ENCODE measurements at regions not wholly inside any gene's neighbourhood (a gene's known extent, or its start where the extent isn't known, plus 50 kb on each side); places are given as distances from the start of the nearest gene placed in this dataset.
"Not testable (repeated sequence)": the region's sequence is repeated elsewhere in the genome, so short reads cannot be mapped to it uniquely, and the experiment has no call there.

DNA sequence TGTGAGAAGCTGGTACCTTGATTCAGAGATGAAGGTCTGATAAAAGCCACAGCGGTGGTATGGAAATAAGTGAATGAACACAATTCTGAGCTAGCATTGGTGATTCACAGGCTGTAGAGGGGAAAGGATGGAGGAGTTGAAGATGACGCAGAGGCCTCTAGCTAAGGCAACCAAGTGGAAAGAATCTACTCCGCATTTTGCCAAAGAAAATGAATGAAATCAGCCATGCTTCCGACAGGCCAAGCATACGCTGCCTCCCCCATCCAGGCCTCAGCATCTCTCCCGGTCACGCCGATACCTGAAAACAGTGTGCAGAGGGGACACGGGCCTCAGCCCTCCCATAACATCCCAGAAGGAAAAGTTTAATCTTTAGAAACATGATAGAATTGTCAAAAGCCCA is 124.3 kb upstream of the UNC5B start (continued):
- TF ChIP-seq TCF12 (IDR thresholded peaks at IDR 0.05) (no peak), EZH2phosphoT487 (IDR thresholded peaks at IDR 0.05; ENCODE audit: borderline replicate concordance, low read depth) (no peak), POLR2AphosphoS5 (IDR thresholded peaks at IDR 0.05; ENCODE audit: low read depth, low read length) (no peak)

DNA sequence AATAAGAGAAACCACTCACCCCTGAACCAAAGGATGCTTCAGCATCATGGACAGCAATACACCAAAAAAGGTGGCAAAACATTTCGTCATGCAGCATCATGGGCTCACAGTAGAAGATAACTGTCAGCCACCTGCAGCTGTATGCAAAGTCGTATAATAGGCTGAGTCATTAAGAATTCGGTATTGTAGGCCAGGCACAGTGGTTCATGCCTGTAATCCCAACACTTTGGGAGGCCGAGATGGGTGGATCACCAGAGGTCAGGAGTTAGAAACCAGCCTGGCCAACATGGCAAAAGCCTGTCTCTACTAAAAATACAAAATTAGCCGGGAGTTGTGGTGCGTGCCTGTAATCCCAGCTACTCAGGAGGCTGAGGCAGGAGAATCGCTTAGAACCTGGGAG is 123.8 kb upstream of the UNC5B start:
- POLR2A ChIA-PET; DNase-seq; H3K36me3 ChIP-seq (replicated peaks in 1 of 2; ENCODE audit: control insufficient read depth in 1 of 2, insufficient read depth in 2 of 2, low read length in 1 of 2); H3K9me2 ChIP-seq; H3F3A ChIP-seq (replicated peaks; ENCODE audit: insufficient read depth); H4K20me1 ChIP-seq (ENCODE audit: insufficient read depth); H3K4me1 ChIP-seq (ENCODE audit: control insufficient read depth in 1 of 2, insufficient read depth in 2 of 2, low read depth in 1 of 2, low read length in 1 of 2); H3K9me3 ChIP-seq; H2AFZ ChIP-seq (ENCODE audit: low read depth); H3K9ac ChIP-seq; H3K79me2 ChIP-seq (ENCODE audit: insufficient read depth); H3K4me2 ChIP-seq; H3K27me3 ChIP-seq (ENCODE audit: insufficient read depth); H3K4me3 ChIP-seq (ENCODE audit: low read depth in 2 of 2, low read length in 1 of 2); H3K27ac ChIP-seq (ENCODE audit: low read depth in 2 of 2, low read length in 1 of 2): not testable (repeated sequence)
- CTCF ChIA-PET = interaction anchor here (1.4 to 1.6 kb wide), 3 partner anchors 13 to 118 kb away, joined by 3 read pairs; no protein-coding TSS in a partner anchor
- WGBS (ENCODE audit: low lambda C conversion rate) = 52% methylated on average over 7 of the region's 7 CpGs

DNA sequence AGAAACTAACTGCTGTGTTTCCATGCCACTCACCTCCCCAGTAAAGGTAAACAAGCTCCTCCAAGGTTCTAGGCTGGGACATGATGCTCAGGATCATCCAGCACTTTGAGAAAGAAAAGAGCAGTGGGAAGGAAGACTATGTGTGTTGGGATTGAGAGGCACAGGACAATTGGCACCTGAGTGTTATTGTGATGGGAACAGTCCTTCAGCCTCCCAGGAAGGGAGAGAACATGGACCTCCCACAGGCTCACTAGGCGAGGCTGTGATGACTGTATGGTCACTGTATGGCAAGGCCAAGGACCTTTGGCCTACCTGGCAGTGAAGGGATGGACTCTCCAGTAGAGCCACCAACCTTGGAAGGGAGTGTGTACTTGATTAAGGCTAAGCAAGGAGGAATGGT is 123.2 kb upstream of the UNC5B start:
- CTCF ChIA-PET = interaction anchor here (0.6 to 1.6 kb wide), 4 partner anchors 9 to 81 kb away, joined by 3 read pairs; no protein-coding TSS in a partner anchor
- no peak overlapping the region for H3K9ac ChIP-seq

DNA sequence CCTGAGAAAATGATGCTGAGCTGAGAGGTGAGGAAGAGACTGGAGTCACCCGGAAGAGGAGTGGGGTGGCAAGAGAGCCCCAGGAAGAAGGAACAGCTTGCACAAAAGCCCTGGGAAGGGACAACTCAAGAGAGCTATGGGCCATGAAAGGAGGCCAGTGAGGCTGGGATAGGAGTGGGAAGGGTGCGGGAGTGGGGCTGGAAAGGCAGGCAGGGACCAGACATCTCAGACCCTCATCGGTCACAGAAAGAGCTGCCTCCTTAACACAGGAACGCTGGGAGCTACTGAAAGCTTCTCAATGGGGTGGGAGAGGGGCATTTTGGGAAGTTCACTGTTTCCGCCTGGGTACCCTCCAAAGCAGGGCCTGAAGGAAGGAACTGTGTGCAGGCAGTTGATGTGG is 122.0 kb upstream of the UNC5B start:
- Histone ChIP-seq H3K9me3 (no peaks in the 10 kb centered on the region), H3K79me2 (ENCODE audit: insufficient read depth) (no peaks in the 10 kb centered on the region), H2AFZ (ENCODE audit: low read depth) (no peak overlapping the region), H3K4me3 (ENCODE audit: low read depth in 2 of 2, low read length in 1 of 2) (no peak overlapping the region), H3K9me2 (no peaks in the 10 kb centered on the region), H3K4me1 (ENCODE audit: control insufficient read depth in 1 of 2, insufficient read depth in 2 of 2, low read depth in 1 of 2, low read length in 1 of 2) (peaks cover 0 to 8% of the 10 kb centered on the region in 2 experiments; a peak in 1 of 4 replicates), H3K27ac (ENCODE audit: low read depth in 2 of 2, low read length in 1 of 2) (no peak overlapping the region), H3K36me3 (replicated peaks in 1 of 2; ENCODE audit: control insufficient read depth in 1 of 2, insufficient read depth in 2 of 2, low read length in 1 of 2) (no peaks in the 10 kb centered on the region), H4K20me1 (ENCODE audit: insufficient read depth) (no peaks in the 10 kb centered on the region), H3K9ac (no peak overlapping the region), H3F3A (replicated peaks; ENCODE audit: insufficient read depth) (no peaks in the 10 kb centered on the region), H3K27me3 (ENCODE audit: insufficient read depth) (peaks cover 10% of the 10 kb centered on the region; the same call in 1 of the 2 replicates), H3K4me2 (no peak overlapping the region)
- no peak for DNase-seq
- 51% methylated on average over 5 of the region's 5 CpGs for WGBS (ENCODE audit: low lambda C conversion rate)
- ChIA-PET POLR2A (no interaction called here), CTCF (interaction anchor here (0.6 kb wide), 1 partner anchor 94 kb away, joined by 3 read pairs; no protein-coding TSS in a partner anchor)
- TF ChIP-seq FOXM1 (IDR thresholded peaks at IDR 0.05; ENCODE audit: low read depth) = no peak
- no peak for TF ChIP-seq RCOR1 (IDR thresholded peaks at IDR 0.05; ENCODE audit: low read length)
- no peak for TF ChIP-seq NFIC (IDR thresholded peaks at IDR 0.05; ENCODE audit: borderline replicate concordance)
- no peak for TF ChIP-seq RXRA (IDR thresholded peaks at IDR 0.05; ENCODE audit: borderline replicate concordance, low read depth)
- no peak for TF ChIP-seq YY1 (IDR thresholded peaks at IDR 0.05; ENCODE audit: low read depth)
- TF ChIP-seq SIN3A (IDR thresholded peaks at IDR 0.05; ENCODE audit: borderline replicate concordance, low read depth, low read length) = no peak
- no peak for TF ChIP-seq RAD21 (IDR thresholded peaks at IDR 0.05; ENCODE audit: low read length)
- no peak for TF ChIP-seq MEF2A (IDR thresholded peaks at IDR 0.05; ENCODE audit: borderline replicate concordance, low read depth)
- TF ChIP-seq, protein P1, sequence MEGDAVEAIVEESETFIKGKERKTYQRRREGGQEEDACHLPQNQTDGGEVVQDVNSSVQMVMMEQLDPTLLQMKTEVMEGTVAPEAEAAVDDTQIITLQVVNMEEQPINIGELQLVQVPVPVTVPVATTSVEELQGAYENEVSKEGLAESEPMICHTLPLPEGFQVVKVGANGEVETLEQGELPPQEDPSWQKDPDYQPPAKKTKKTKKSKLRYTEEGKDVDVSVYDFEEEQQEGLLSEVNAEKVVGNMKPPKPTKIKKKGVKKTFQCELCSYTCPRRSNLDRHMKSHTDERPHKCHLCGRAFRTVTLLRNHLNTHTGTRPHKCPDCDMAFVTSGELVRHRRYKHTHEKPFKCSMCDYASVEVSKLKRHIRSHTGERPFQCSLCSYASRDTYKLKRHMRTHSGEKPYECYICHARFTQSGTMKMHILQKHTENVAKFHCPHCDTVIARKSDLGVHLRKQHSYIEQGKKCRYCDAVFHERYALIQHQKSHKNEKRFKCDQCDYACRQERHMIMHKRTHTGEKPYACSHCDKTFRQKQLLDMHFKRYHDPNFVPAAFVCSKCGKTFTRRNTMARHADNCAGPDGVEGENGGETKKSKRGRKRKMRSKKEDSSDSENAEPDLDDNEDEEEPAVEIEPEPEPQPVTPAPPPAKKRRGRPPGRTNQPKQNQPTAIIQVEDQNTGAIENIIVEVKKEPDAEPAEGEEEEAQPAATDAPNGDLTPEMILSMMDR (IDR thresholded peaks at IDR 0.05) = no peak
- TF ChIP-seq, protein P2, sequence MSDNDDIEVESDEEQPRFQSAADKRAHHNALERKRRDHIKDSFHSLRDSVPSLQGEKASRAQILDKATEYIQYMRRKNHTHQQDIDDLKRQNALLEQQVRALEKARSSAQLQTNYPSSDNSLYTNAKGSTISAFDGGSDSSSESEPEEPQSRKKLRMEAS (IDR thresholded peaks at IDR 0.05; ENCODE audit: low read depth) = no peak

More for the DNA sequence above, 123.2 kb upstream of the UNC5B start:
- no peaks in the 10 kb centered on the region for H3K36me3 ChIP-seq (replicated peaks in 1 of 2; ENCODE audit: control insufficient read depth in 1 of 2, insufficient read depth in 2 of 2, low read length in 1 of 2)
- H3K27me3 ChIP-seq (ENCODE audit: insufficient read depth) = peaks cover 10% of the 10 kb centered on the region; the same call in 1 of the 2 replicates
- H4K20me1 ChIP-seq (ENCODE audit: insufficient read depth) = no peaks in the 10 kb centered on the region
- no peaks in the 10 kb centered on the region for H3K9me3 ChIP-seq
- no peaks in the 10 kb centered on the region for H3K79me2 ChIP-seq (ENCODE audit: insufficient read depth)
- 9% methylated on average over 1 of the region's 1 CpG for WGBS (ENCODE audit: low lambda C conversion rate)
- peaks cover 0 to 8% of the 10 kb centered on the region in 2 experiments; a peak in 1 of 4 replicates for H3K4me1 ChIP-seq (ENCODE audit: control insufficient read depth in 1 of 2, insufficient read depth in 2 of 2, low read depth in 1 of 2, low read length in 1 of 2)
- no peaks in the 10 kb centered on the region for H3K9me2 ChIP-seq
- TF ChIP-seq, protein P3, sequence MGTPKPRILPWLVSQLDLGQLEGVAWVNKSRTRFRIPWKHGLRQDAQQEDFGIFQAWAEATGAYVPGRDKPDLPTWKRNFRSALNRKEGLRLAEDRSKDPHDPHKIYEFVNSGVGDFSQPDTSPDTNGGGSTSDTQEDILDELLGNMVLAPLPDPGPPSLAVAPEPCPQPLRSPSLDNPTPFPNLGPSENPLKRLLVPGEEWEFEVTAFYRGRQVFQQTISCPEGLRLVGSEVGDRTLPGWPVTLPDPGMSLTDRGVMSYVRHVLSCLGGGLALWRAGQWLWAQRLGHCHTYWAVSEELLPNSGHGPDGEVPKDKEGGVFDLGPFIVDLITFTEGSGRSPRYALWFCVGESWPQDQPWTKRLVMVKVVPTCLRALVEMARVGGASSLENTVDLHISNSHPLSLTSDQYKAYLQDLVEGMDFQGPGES (IDR thresholded peaks at IDR 0.05; ENCODE audit: low read depth, low read length) = no peak
- TF ChIP-seq, protein P4, sequence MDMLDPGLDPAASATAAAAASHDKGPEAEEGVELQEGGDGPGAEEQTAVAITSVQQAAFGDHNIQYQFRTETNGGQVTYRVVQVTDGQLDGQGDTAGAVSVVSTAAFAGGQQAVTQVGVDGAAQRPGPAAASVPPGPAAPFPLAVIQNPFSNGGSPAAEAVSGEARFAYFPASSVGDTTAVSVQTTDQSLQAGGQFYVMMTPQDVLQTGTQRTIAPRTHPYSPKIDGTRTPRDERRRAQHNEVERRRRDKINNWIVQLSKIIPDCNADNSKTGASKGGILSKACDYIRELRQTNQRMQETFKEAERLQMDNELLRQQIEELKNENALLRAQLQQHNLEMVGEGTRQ (IDR thresholded peaks at IDR 0.05; ENCODE audit: borderline replicate concordance, low read depth, low read length) = no peak
- no peak for TF ChIP-seq ELF1 (IDR thresholded peaks at IDR 0.05)
- H3F3A ChIP-seq (replicated peaks; ENCODE audit: insufficient read depth) = no peaks in the 10 kb centered on the region
- H3K27ac ChIP-seq (ENCODE audit: low read depth in 2 of 2, low read length in 1 of 2) = no peak overlapping the region
- H3K4me3 ChIP-seq (ENCODE audit: low read depth in 2 of 2, low read length in 1 of 2) = no peak overlapping the region
- POLR2A ChIA-PET = no interaction called here
- DNase-seq = no peak
- H2AFZ ChIP-seq (ENCODE audit: low read depth) = no peak overlapping the region
- no peak overlapping the region for H3K4me2 ChIP-seq
